ENCODE measurements at regions not wholly inside any gene's neighbourhood (a gene's known extent, or its start where the extent isn't known, plus 50 kb on each side); places are given as distances from the start of the nearest gene placed in this dataset.

DNA sequence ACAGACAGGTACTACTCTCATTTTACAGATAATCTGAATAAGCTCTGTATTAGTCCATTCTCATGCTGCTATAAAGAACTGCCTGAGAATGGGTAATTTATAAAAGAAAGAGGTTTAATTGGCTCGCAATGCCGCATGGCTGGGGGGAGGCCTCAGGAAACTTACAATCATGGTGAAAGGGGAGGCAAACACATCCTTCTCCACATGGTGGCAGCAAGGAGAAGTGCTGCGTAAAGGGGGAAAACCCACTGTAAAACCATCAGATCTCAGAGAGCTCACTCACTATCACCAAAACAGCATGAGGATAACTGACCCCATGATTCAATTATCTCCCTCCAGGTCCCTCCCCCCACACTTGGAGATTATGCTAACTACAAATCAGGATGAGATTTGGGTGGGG lies 254.4 kb downstream of the KCNE4 start:
- TF ChIP-seq EP300 (IDR thresholded peaks at IDR 0.05) = no peak
- TF ChIP-seq, protein P1, sequence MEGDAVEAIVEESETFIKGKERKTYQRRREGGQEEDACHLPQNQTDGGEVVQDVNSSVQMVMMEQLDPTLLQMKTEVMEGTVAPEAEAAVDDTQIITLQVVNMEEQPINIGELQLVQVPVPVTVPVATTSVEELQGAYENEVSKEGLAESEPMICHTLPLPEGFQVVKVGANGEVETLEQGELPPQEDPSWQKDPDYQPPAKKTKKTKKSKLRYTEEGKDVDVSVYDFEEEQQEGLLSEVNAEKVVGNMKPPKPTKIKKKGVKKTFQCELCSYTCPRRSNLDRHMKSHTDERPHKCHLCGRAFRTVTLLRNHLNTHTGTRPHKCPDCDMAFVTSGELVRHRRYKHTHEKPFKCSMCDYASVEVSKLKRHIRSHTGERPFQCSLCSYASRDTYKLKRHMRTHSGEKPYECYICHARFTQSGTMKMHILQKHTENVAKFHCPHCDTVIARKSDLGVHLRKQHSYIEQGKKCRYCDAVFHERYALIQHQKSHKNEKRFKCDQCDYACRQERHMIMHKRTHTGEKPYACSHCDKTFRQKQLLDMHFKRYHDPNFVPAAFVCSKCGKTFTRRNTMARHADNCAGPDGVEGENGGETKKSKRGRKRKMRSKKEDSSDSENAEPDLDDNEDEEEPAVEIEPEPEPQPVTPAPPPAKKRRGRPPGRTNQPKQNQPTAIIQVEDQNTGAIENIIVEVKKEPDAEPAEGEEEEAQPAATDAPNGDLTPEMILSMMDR (IDR thresholded peaks at IDR 0.05) = peak; percentile 20 to 39 (median 27)
- no peak for TF ChIP-seq POLR2A (IDR thresholded peaks at IDR 0.05; ENCODE audit: low read depth)
